ENCODE measurements at regions not wholly inside any gene's neighbourhood (a gene's known extent, or its start where the extent isn't known, plus 50 kb on each side); places are given as distances from the start of the nearest gene placed in this dataset.

- ATAC-seq (no peak), DNase-seq (ENCODE audit: low read depth, low spot score) (no peak)
- Histone ChIP-seq H3K4me2 (ENCODE audit: low read length) (no peak overlapping the region), H3K27me3 (ENCODE audit: insufficient read depth, low read length) (peaks cover 9% of the 10 kb centered on the region; the same call in 1 of the 2 replicates), H3K36me3 (ENCODE audit: control insufficient read depth in 1 of 2, insufficient read depth in 2 of 2, low read length in 2 of 2) (no peaks in the 10 kb centered on the region), H3K4me3 (replicated peaks in 1 of 2; ENCODE audit: low read depth in 1 of 2, low read length in 2 of 2) (no peak overlapping the region), H3K4me1 (ENCODE audit: control insufficient read depth in 1 of 2, insufficient read depth in 2 of 2, low read length in 2 of 2) (peaks cover 0 to 7% of the 10 kb centered on the region in 2 experiments; a peak in 2 of 4 replicates), H3K9ac (ENCODE audit: low read length) (no peak overlapping the region), H2AFZ (ENCODE audit: low read depth, low read length, poor library complexity, severe bottlenecking) (no peak overlapping the region), H3K9me2 (ENCODE audit: insufficient read depth) (no peaks in the 10 kb centered on the region), H3K9me3 (ENCODE audit: control insufficient read depth in 1 of 2, insufficient read depth in 1 of 2, low read depth in 1 of 2, low read length in 2 of 2) (no peaks in the 10 kb centered on the region), H3K79me2 (ENCODE audit: insufficient read depth, low read length) (no peaks in the 10 kb centered on the region), H4K20me1 (ENCODE audit: insufficient read depth) (no peaks in the 10 kb centered on the region), H3K27ac (ENCODE audit: low read depth, low read length) (no peak overlapping the region)
- TF ChIP-seq POLR2A (IDR thresholded peaks at IDR 0.05; ENCODE audit: borderline replicate concordance, extremely low read depth, insufficient read depth, insufficient read length) = no peak
- no peak for TF ChIP-seq SP1 (IDR thresholded peaks at IDR 0.05; ENCODE audit: low read depth)
- ChIA-PET POLR2A (no interaction called here), RAD21 (ENCODE audit: low non-redundant PET in 1 of 2, low total read pairs in 2 of 2, uncharacterized antibody in 2 of 2, unreplicated experiment in 2 of 2) (no interaction called here), CTCF (no interaction called here)
- no TSS peak for BruUV-seq (replicated peaks)
- intact Hi-C loops (cut with micrococcal nuclease) = no loop called here
Observed at GRCh38 chr10:94111367-94111766, 117.6 kb downstream of the PLCE1 start.

GRCh38 chr10:94112321-94112720, 118.6 kb downstream of the PLCE1 start:
- POLR2A ChIA-PET = no interaction called here
- intact Hi-C loops (cut with micrococcal nuclease) = no loop called here
- H3K4me2 ChIP-seq (ENCODE audit: low read length) = no peak overlapping the region
- CTCF ChIA-PET = no interaction called here
- no peaks in the 10 kb centered on the region for H3K79me2 ChIP-seq (ENCODE audit: insufficient read depth, low read length)
- no TSS peak for BruUV-seq (replicated peaks)
- H3K9me2 ChIP-seq (ENCODE audit: insufficient read depth) = no peaks in the 10 kb centered on the region
- no peaks in the 10 kb centered on the region for H3K9me3 ChIP-seq (ENCODE audit: control insufficient read depth in 1 of 2, insufficient read depth in 1 of 2, low read depth in 1 of 2, low read length in 2 of 2)
- peaks cover under 1% of the 10 kb centered on the region; the same call in 1 of the 2 replicates for H3K27me3 ChIP-seq (ENCODE audit: insufficient read depth, low read length)
- H3K9ac ChIP-seq (ENCODE audit: low read length) = no peak overlapping the region
- no peak overlapping the region for H2AFZ ChIP-seq (ENCODE audit: low read depth, low read length, poor library complexity, severe bottlenecking)
- no peak overlapping the region for H3K27ac ChIP-seq (ENCODE audit: low read depth, low read length)
- H3K36me3 ChIP-seq (ENCODE audit: control insufficient read depth in 1 of 2, insufficient read depth in 2 of 2, low read length in 2 of 2) = no peaks in the 10 kb centered on the region
- RAD21 ChIA-PET (ENCODE audit: low non-redundant PET in 1 of 2, low total read pairs in 2 of 2, uncharacterized antibody in 2 of 2, unreplicated experiment in 2 of 2) = no interaction called here
- TF ChIP-seq CEBPB (IDR thresholded peaks at IDR 0.05; ENCODE audit: low read depth) = no peak
- no peak for TF ChIP-seq EZH2phosphoT487 (IDR thresholded peaks at IDR 0.05; ENCODE audit: borderline replicate concordance)
- no peak for TF ChIP-seq ZBTB33 (IDR thresholded peaks at IDR 0.05; ENCODE audit: extremely low read depth, insufficient replicate concordance, low read length)
- TF ChIP-seq TCF7L2 (IDR thresholded peaks at IDR 0.05; ENCODE audit: borderline replicate concordance, extremely low read depth, insufficient read depth, insufficient read length) = no peak
- TF ChIP-seq JUND (IDR thresholded peaks at IDR 0.05) = no peak
- TF ChIP-seq EZH2 (IDR thresholded peaks at IDR 0.05) = no peak
- no peak overlapping the region for H3K4me3 ChIP-seq (replicated peaks in 1 of 2; ENCODE audit: low read depth in 1 of 2, low read length in 2 of 2)
- ATAC-seq = no peak
- no peak for DNase-seq (ENCODE audit: low read depth, low spot score)
- H4K20me1 ChIP-seq (ENCODE audit: insufficient read depth) = no peaks in the 10 kb centered on the region
- H3K4me1 ChIP-seq (ENCODE audit: control insufficient read depth in 1 of 2, insufficient read depth in 2 of 2, low read length in 2 of 2) = peaks cover 0 to 7% of the 10 kb centered on the region in 2 experiments; a peak in 2 of 4 replicates
